KOPT-K1 (cell line): ENCODE measurements at regions not wholly inside any gene's neighbourhood (a gene's known extent, or its start where the extent isn't known, plus 50 kb on each side); places are given as distances from the start of the nearest gene placed in this dataset.

Experiments used
- H3K27ac ChIP-seq: fragments of 200-600 bp; sonication (generic); 2 replicates; pipeline ENCODE4 v1.5.1; 2016; ENCODE audit warnings: antibody characterized with exemption, mild to moderate bottlenecking, low read depth, low read length; ENCODE audit not compliant: poor library complexity, severe bottlenecking
- H3K36me3 ChIP-seq: fragments of 200-600 bp; sonication (generic); 2 replicates; pipeline ENCODE4 v1.5.1; 2017; ENCODE audit warnings: antibody characterized with exemption, mild to moderate bottlenecking, low read length, moderate library complexity; ENCODE audit not compliant: insufficient read depth
- H3K9me3 ChIP-seq: fragments of 200-600 bp; sonication (generic); 2 replicates; pipeline ENCODE4 v1.5.1; 2017; ENCODE audit warnings: antibody characterized with exemption, low read length, mild to moderate bottlenecking; ENCODE audit not compliant: insufficient read depth, poor library complexity, severe bottlenecking

DNA sequence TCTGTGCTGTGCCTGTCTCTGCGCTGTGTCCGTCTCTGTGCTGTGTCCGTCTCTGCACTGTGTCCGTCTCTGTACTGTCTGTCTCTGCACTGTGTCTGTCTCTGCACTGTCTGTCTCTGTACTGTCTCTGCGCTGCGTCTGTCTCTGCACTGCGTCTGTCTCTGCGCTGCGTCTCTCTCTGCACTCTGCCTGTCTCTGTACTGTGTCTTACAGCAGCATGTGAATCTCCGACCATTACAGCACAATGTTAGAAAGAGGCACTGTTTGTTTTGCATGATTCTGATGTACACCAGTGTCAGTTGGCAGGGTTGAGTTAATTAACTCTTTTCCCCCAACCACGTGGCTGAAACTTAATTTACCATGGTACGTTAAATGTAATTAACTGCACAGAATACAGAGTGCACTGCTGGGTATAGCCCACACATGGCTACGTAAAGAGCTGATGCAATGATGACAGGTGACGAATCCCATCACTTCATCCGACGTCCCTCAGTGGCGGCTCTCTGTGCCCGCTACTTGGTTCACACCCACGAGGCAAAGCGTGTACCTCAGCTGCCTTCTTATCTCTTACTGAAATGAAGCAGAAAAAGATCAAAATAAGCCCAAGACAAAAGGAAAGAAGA lies 127.7 kb upstream of the SFSWAP start:
- H3K36me3 ChIP-seq: no peaks in the 10 kb centered on the region
- H3K9me3 ChIP-seq: peaks cover 26% of the 10 kb centered on the region
- no peak overlapping the region for H3K27ac ChIP-seq

DNA sequence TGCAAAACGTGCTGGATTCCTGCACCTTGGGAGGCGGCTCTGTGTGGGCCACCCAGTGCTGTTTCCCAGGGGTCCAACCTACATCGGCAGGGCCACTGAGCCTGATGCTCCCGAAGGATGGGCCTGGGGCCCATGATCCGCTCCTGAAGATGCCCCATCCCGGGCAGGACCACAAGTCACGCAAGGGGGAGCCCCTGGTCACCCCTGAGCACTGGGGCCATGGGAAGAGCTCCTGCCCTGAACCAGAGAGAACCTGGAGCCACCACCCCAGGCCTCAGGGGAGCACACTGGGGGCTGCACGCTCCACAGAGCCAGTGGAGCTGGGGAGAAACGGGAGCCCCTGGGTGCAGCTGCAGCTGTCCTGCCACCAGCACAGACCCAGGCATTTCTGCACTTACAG lies 124.6 kb upstream of the SFSWAP start:
- Histone ChIP-seq H3K36me3 (no peaks in the 10 kb centered on the region), H3K9me3 (peaks cover 26% of the 10 kb centered on the region), H3K27ac (no peak overlapping the region)

DNA sequence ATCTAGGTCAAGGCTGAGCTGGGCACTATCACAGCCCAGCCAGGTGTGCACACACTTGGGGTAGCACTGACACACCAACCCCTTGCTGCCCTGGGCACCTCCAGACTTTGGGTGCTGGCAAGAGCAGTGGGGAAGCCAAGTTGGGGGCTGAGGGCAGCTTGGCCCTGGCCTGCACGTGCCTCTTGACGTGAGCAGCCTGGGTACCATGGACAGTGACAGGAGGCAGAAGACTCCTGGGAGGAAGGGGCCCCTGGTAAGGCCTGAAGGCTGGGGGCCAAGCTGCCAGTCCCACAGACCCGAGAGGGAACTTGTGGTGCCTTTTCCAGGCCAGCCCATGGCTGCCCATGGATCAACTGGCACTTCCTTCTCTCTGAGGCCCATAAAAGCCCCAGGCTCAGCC lies 124.1 kb upstream of the SFSWAP start:
- Histone ChIP-seq H3K36me3 (no peaks in the 10 kb centered on the region), H3K27ac (no peak overlapping the region), H3K9me3 (peaks cover 26% of the 10 kb centered on the region)

DNA sequence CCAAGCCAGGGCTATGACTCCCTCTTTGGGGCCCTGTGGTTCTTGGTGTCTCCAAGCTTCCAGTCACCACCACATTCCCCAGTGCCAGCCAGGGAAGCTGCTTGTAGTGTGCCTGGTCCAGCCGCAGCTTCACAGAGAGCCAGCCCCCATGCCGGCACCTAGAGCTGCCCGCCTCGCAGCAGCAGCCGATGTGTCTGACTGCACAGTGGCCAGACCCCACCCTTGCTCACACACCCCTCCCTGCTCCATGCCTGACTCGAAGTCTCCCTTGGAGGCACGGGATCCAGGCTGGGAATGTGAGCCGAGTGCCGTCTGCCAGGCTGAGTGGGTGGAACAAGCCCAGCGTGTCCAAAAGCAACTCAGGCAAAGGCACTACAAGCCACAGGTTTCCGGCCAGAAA lies 123.3 kb upstream of the SFSWAP start:
- Histone ChIP-seq H3K36me3 (no peaks in the 10 kb centered on the region), H3K27ac (no peak overlapping the region)

DNA sequence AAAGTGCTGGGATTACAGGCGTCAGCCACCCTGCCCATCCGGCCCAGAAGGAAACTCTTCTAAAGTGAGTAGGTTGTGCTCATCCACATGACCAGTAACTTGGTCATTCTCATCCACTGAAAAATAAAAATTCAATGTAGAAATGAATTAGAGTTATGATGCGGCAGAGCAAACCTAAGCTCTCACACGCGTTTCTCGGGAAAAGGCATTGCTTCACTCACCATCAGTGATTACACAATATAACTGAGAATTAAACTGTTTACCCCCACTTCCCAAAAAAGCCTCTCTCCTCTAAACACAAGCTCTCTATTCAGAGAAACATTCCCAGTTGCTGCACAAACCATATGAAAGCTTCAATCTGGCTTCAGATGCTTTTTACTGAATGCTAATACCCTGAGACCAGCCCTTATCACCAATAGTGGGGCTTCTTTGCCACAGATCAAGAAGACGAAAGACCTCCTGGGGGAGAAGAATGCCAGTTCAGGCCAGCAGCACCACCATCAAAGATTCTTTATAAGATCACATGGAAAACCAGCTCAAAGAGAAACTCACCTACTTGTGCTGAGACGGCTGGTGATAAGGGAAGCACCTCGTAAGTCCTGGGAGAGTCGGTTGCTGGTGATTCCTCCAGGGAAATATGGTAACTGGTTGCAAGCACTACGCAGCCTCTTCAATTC lies 121.5 kb upstream of the SFSWAP start:
- peaks cover 26% of the 10 kb centered on the region for H3K9me3 ChIP-seq
- no peaks in the 10 kb centered on the region for H3K36me3 ChIP-seq
- H3K27ac ChIP-seq: no peak overlapping the region

More for the DNA sequence above, 123.3 kb upstream of the SFSWAP start:
- H3K9me3 ChIP-seq: peaks cover 26% of the 10 kb centered on the region

DNA sequence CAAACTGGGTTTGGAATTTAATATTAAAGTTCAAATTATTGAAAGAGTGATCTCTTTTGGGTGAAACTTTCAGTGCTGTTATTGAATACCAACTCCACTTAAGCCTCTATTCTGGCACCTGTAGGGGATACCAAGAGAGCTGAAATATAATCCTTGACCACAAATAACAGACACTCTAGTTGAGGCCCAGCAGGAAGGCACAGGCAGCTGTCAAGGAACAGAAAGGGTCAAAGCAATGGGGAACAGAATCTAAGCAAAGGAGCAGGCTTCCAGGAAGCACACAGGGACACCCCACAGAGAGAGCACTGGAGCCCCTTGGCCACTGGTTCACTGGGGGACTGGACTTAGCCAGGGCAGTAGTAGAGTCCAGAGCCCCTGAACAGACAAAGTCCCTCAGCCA lies 120.9 kb upstream of the SFSWAP start:
- peaks cover 26% of the 10 kb centered on the region for H3K9me3 ChIP-seq
- H3K36me3 ChIP-seq: no peaks in the 10 kb centered on the region
- no peak overlapping the region for H3K27ac ChIP-seq

DNA sequence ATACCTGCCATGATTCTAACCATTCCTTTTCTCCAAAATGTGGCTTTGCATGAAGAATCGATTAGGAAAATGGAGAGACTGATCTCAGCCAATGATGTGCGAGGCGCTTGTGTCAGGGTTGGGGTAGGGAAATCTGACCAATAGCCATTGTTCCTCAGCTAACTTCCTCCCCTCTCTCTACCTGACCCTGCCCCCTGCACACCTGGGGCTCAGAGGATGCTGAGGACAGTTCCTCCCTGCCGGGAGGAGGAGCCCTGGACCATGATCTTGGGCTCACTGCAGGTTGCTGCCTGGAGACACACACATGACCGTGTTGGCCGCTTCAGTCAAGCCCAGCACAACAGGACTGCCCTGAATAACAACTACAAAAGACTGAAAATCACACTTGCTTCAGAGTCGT lies 119.8 kb upstream of the SFSWAP start:
- Histone ChIP-seq H3K36me3 (no peaks in the 10 kb centered on the region), H3K27ac (no peak overlapping the region), H3K9me3 (peaks cover 19% of the 10 kb centered on the region)

DNA sequence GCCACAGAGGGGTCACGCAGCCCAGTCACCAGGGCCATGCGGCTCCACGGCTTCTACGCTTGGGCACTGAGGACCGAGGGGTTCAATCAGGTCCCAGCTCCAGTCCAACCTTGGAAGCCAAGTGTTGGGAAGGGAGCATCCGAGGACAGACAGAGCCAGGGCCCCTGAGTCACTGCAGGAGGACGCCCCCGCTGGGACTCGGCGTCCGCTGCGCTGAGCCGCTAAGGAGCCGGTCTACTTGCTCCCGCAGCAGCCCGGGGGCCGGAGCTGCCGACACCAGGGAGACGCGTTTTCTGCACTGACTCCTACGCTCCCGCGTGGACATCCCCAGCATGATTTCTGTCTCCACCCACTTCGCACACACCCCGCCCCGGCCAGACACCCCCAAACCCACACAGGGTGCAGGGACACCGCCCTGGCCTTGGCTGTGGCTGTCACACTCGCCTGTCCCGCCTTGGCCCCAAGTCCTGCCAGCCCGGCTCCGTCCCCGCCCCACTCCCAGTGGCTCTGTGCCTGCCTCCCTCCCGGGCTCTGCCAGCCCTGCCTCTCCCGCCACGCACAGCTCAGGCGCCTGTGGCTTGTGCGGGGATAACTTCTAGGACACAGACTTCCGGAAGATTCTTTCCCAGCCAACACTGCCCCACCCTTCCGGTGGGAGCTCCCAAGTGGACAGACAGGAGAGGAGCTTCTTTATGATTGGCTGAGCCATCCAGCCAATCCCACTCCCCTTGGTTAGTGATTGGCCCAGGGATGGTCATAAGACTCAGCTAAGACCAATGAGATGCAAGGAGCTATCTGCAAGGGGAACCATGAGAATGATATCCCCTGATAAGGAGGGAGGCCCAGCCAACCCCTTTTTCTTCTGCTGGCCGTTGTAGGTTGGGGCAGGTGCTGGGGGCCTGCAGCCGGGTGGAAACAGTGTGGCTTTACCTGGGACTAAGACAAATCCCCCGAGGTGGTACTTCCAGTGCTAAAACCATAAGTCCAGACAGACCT lies 118.9 kb upstream of the SFSWAP start:
- Histone ChIP-seq H3K36me3 (no peaks in the 10 kb centered on the region), H3K27ac (no peak overlapping the region), H3K9me3 (peaks cover 11% of the 10 kb centered on the region)

DNA sequence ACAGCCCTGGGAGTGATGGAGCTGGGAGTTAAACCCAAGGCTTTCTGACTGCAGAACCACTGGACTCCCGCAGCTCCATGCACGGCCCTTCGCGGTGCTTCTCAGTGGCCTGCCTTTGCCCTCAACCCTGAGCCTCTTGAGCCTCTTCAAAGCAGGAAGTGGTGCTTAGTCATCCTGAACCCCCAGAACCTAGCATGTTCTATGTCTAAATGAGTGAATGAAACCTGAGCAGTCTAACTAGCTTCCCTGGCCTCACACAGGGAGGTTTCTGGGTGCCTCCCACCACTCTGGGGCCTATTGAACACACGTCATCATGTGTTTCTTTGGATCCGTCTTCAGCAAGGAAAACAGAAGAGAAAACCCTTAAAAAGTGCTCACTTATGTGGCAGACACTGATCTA lies 117.9 kb upstream of the SFSWAP start:
- Histone ChIP-seq H3K36me3 (no peaks in the 10 kb centered on the region), H3K9me3 (peaks cover under 1% of the 10 kb centered on the region), H3K27ac (no peak overlapping the region)

DNA sequence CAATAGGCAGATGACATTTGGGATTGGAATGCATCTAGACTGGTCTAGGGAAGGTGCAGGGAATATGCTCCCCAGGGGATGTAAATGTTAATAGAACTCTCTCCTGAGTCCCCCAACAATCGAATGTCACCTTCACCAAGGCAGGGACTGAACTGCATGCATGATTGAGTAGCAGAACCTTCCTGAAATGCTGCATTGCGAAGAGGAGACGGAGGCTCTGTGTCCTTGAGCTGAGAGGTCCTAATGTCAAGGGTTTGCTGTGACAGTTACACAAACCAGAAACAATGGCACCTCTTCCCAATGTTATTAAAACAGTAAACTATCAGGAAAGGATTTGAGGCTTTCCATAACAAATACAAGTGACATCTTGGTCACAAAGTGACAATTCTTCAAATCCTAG lies 117.5 kb upstream of the SFSWAP start:
- Histone ChIP-seq H3K36me3 (no peaks in the 10 kb centered on the region), H3K27ac (no peak overlapping the region), H3K9me3 (no peaks in the 10 kb centered on the region)

DNA sequence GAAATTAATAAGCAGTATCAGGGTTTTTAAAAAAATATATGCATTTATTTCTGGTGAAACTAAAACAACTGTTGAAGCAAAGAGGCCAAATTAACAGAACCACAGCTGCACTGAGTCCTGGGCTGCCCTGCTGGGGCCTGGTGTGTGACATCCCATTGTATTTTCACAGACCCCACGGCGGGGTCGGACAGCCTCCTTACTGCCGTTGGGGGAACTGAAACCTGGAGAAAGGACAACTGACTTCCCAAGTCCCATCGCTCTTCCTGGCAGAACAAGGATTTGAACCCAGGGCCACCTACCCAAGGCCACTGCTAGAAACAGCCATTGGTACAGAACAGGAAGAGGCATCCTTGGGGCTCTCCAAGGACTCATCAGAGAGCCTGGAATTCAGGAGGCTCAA lies 114.8 kb upstream of the SFSWAP start:
- no peaks in the 10 kb centered on the region for H3K9me3 ChIP-seq
- H3K36me3 ChIP-seq: no peaks in the 10 kb centered on the region
- no peak overlapping the region for H3K27ac ChIP-seq

DNA sequence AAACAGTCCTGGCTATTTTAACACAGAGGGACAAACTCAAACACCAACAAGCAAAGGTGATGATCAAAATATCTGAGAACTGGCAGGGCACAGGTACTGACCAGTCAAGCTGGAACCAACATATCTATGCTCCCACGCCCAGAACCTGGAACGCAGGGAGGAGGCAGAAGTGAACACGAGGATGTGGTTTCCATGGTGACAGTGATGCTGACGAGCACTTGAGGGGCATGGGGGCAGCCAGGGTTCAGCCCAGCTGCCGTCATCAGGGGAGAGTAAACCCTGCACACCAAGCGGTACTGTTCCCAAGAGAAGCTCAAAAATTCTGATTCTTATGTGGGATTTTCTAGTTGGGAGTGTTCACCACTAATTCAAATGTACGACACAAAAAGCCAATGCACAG lies 113.6 kb upstream of the SFSWAP start:
- Histone ChIP-seq H3K9me3 (no peaks in the 10 kb centered on the region), H3K27ac (no peak overlapping the region), H3K36me3 (no peaks in the 10 kb centered on the region)

DNA sequence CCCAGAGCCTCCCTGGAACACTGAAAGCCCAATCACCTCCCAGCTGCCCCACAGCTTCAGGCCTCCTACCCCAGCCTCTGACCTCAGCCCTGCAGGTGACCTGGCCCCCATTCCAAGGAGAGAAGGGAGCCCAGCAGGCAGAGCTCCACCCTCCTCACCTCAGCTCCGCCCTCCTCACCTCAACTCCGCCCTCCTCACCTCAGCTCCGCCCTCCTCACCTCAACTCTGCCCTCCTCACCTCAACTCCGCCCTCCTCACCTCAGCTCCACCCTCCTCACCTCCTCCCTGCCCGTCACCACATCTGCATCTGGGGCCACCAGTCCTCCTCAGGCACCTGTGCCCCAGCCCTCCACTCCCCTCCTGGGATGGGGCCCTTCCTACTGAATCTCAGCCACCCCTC lies 112.2 kb upstream of the SFSWAP start:
- H3K36me3 ChIP-seq: no peaks in the 10 kb centered on the region
- H3K27ac ChIP-seq: no peak overlapping the region
- H3K9me3 ChIP-seq: no peaks in the 10 kb centered on the region

DNA sequence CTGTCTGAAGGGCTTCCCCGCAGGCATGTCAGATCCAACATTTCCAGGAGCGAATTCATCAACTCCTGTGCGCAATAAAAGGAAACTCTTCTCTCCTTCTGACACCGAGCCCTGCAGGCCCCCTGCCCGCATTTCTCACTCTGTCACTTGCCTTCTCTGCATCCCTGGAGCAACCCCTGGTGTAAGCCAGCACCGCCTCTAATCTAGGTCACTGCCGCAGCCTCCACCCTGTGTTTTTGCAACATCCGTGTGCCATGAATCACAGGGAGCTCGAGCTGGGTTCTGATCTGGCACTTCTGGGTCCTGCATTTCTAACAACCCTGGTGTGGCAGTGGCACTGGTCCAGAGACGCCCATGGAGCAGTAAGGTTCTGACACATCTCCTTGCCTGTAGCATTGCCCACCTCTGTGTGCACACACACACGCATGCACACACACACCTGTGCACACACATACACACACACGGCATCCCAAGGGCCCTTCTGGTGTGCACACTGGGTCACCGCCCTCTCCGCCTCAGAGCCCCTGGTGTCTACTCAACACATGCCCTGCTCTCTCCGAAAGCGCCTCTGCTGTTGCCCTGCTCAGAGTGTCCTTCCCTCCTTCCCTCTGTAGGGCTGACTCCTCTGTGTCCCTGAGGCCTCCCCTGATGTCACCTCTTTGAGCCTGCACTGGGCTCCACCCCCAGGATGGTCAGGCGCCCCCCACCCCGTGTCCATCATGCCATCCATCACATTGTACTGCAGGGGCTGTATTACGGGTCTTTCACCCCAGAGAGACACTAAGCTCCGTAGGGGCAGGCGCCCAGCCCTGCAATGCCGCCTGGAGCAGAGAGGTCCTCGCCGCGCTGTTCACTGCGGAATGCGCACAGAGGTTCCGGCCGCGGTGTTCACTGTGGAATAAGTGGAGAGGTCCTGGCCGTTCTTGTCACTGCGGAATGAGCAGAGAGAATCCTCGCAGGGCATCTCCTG lies 111.4 kb upstream of the SFSWAP start:
- no peaks in the 10 kb centered on the region for H3K9me3 ChIP-seq
- no peak overlapping the region for H3K27ac ChIP-seq

More for the DNA sequence above, 111.4 kb upstream of the SFSWAP start:
- no peaks in the 10 kb centered on the region for H3K36me3 ChIP-seq
